ENCODE measurements at regions not wholly inside any gene's neighbourhood (a gene's known extent, or its start where the extent isn't known, plus 50 kb on each side); places are given as distances from the start of the nearest gene placed in this dataset.
"Not testable (repeated sequence)": the region's sequence is repeated elsewhere in the genome, so short reads cannot be mapped to it uniquely, and the experiment has no call there.

GRCh38 chr22:40094485-40094884, 83.2 kb upstream of the TNRC6B start:
- Mint-ChIP-seq H3K4me1 (ENCODE audit: low read depth) (peaks cover 44% of the 10 kb centered on the region), H3K27ac (peak overlapping the region; percentile 63), H3K36me3 (ENCODE audit: low read depth) (peaks cover 2% of the 10 kb centered on the region), H3K4me3 (ENCODE audit: low read depth) (peak overlapping the region; percentile 60), H3K9me3 (no peaks in the 10 kb centered on the region), H3K27me3 (ENCODE audit: low read depth) (no peaks in the 10 kb centered on the region)
- no peak for DNase-seq (ENCODE audit: low spot score)
- intact Hi-C loops (cut with micrococcal nuclease) = no loop called here

GRCh38 chr22:40099887-40100286, 77.8 kb upstream of the TNRC6B start:
- not testable (repeated sequence) for H3K27ac Mint-ChIP-seq; DNase-seq (ENCODE audit: low spot score); H3K27me3 Mint-ChIP-seq (ENCODE audit: low read depth); H3K36me3 Mint-ChIP-seq (ENCODE audit: low read depth); H3K4me3 Mint-ChIP-seq (ENCODE audit: low read depth); H3K9me3 Mint-ChIP-seq
- peaks cover 33% of the 10 kb centered on the region for H3K4me1 Mint-ChIP-seq (ENCODE audit: low read depth)
- intact Hi-C loops (cut with micrococcal nuclease) = loop anchor here (10.0 kb wide), 1 partner anchor 245 kb away; the partner anchor contains the start of gene ADSL

- no peaks in the 10 kb centered on the region for H3K36me3 Mint-ChIP-seq (ENCODE audit: low read depth)
- peak overlapping the region; percentile 28 for H3K4me3 Mint-ChIP-seq (ENCODE audit: low read depth)
- H3K27me3 Mint-ChIP-seq (ENCODE audit: low read depth) = no peaks in the 10 kb centered on the region
- no peaks in the 10 kb centered on the region for H3K9me3 Mint-ChIP-seq
- intact Hi-C loops (cut with micrococcal nuclease) = loop anchor here (2.0 to 10.0 kb wide), 2 partner anchors 51 to 239 kb away; partner anchors contain the start of gene ADSL
- H3K4me1 Mint-ChIP-seq (ENCODE audit: low read depth) = peaks cover 46% of the 10 kb centered on the region
- DNase-seq (ENCODE audit: low spot score) = no peak
- H3K27ac Mint-ChIP-seq = no peak overlapping the region
Observed at GRCh38 chr22:40105755-40106154, 72.0 kb upstream of the TNRC6B start.

GRCh38 chr22:40107244-40107643, 70.5 kb upstream of the TNRC6B start:
- Mint-ChIP-seq H3K27me3 (ENCODE audit: low read depth) (no peaks in the 10 kb centered on the region), H3K27ac (peak overlapping the region; percentile 84), H3K9me3 (no peaks in the 10 kb centered on the region), H3K4me1 (ENCODE audit: low read depth) (peaks cover 47% of the 10 kb centered on the region), H3K36me3 (ENCODE audit: low read depth) (no peaks in the 10 kb centered on the region), H3K4me3 (ENCODE audit: low read depth) (peak overlapping the region; percentile 76)
- intact Hi-C loops (cut with micrococcal nuclease) = loop anchor here (2.0 to 10.0 kb wide), 2 partner anchors 52 to 238 kb away; partner anchors contain the start of gene ADSL
- DNase-seq (ENCODE audit: low spot score) = no peak

- Mint-ChIP-seq H3K36me3 (ENCODE audit: low read depth) (no peaks in the 10 kb centered on the region), H3K4me3 (ENCODE audit: low read depth) (peak overlapping the region; percentile 76), H3K4me1 (ENCODE audit: low read depth) (peaks cover 47% of the 10 kb centered on the region), H3K9me3 (no peaks in the 10 kb centered on the region), H3K27me3 (ENCODE audit: low read depth) (no peaks in the 10 kb centered on the region), H3K27ac (peak overlapping the region; percentile 84)
- peak; percentile 25 for DNase-seq (ENCODE audit: low spot score)
- intact Hi-C loops (cut with micrococcal nuclease) = loop anchor here (2.0 to 10.0 kb wide), 3 partner anchors 53 to 237 kb away; partner anchors contain the start of genes ADSL and TNRC6B
Observed at GRCh38 chr22:40107851-40108378, 69.8 kb upstream of the TNRC6B start.

- Mint-ChIP-seq H3K4me3 (ENCODE audit: low read depth) (peak overlapping the region; percentile 76), H3K27ac (peak overlapping the region; percentile 84), H3K36me3 (ENCODE audit: low read depth) (no peaks in the 10 kb centered on the region), H3K27me3 (ENCODE audit: low read depth) (no peaks in the 10 kb centered on the region), H3K9me3 (no peaks in the 10 kb centered on the region), H3K4me1 (ENCODE audit: low read depth) (peaks cover 45% of the 10 kb centered on the region)
- intact Hi-C loops (cut with micrococcal nuclease) = loop anchor here (2.0 to 10.0 kb wide), 2 partner anchors 68 to 236 kb away; partner anchors contain the start of genes ADSL and TNRC6B
- no peak for DNase-seq (ENCODE audit: low spot score)
Observed at GRCh38 chr22:40108396-40108795, 69.3 kb upstream of the TNRC6B start.

GRCh38 chr22:40108926-40109325, 68.8 kb upstream of the TNRC6B start:
- DNase-seq (ENCODE audit: low spot score); H3K36me3 Mint-ChIP-seq (ENCODE audit: low read depth); H3K4me3 Mint-ChIP-seq (ENCODE audit: low read depth); H3K9me3 Mint-ChIP-seq; H3K27me3 Mint-ChIP-seq (ENCODE audit: low read depth); H3K27ac Mint-ChIP-seq: not testable (repeated sequence)
- intact Hi-C loops (cut with micrococcal nuclease) = loop anchor here (2.0 to 10.0 kb wide), 2 partner anchors 68 to 236 kb away; partner anchors contain the start of genes ADSL and TNRC6B
- peaks cover 49% of the 10 kb centered on the region for H3K4me1 Mint-ChIP-seq (ENCODE audit: low read depth)

GRCh38 chr22:40111451-40111850, 66.3 kb upstream of the TNRC6B start:
- peaks cover 55% of the 10 kb centered on the region for H3K4me1 Mint-ChIP-seq (ENCODE audit: low read depth)
- no peak overlapping the region for H3K27ac Mint-ChIP-seq
- no peaks in the 10 kb centered on the region for H3K9me3 Mint-ChIP-seq

GRCh38 chr22:40112595-40112994, 65.1 kb upstream of the TNRC6B start:
- Mint-ChIP-seq H3K9me3 (no peaks in the 10 kb centered on the region), H3K27ac (no peak overlapping the region), H3K36me3 (ENCODE audit: low read depth) (no peaks in the 10 kb centered on the region), H3K4me1 (ENCODE audit: low read depth) (peaks cover 56% of the 10 kb centered on the region), H3K4me3 (ENCODE audit: low read depth) (no peak overlapping the region), H3K27me3 (ENCODE audit: low read depth) (no peaks in the 10 kb centered on the region)
- no peak for DNase-seq (ENCODE audit: low spot score)
- intact Hi-C loops (cut with micrococcal nuclease) = no loop called here

More at GRCh38 chr22:40111451-40111850, 66.3 kb upstream of the TNRC6B start:
- Mint-ChIP-seq H3K36me3 (ENCODE audit: low read depth) (no peaks in the 10 kb centered on the region), H3K27me3 (ENCODE audit: low read depth) (no peaks in the 10 kb centered on the region), H3K4me3 (ENCODE audit: low read depth) (no peak overlapping the region)
- intact Hi-C loops (cut with micrococcal nuclease) = no loop called here
- DNase-seq (ENCODE audit: low spot score) = no peak

- H3K9me3 Mint-ChIP-seq = no peaks in the 10 kb centered on the region
- peaks cover 2% of the 10 kb centered on the region for H3K36me3 Mint-ChIP-seq (ENCODE audit: low read depth)
- no peak overlapping the region for H3K27ac Mint-ChIP-seq
- no peak overlapping the region for H3K4me3 Mint-ChIP-seq (ENCODE audit: low read depth)
- intact Hi-C loops (cut with micrococcal nuclease) = no loop called here
- H3K4me1 Mint-ChIP-seq (ENCODE audit: low read depth) = peaks cover 50% of the 10 kb centered on the region
- no peak for DNase-seq (ENCODE audit: low spot score)
- no peaks in the 10 kb centered on the region for H3K27me3 Mint-ChIP-seq (ENCODE audit: low read depth)
Observed at GRCh38 chr22:40113696-40114095, 64.0 kb upstream of the TNRC6B start.

GRCh38 chr22:40114411-40114810, 63.3 kb upstream of the TNRC6B start:
- Mint-ChIP-seq H3K4me1 (ENCODE audit: low read depth) (peaks cover 47% of the 10 kb centered on the region), H3K27ac (no peak overlapping the region), H3K9me3 (no peaks in the 10 kb centered on the region), H3K27me3 (ENCODE audit: low read depth) (no peaks in the 10 kb centered on the region), H3K4me3 (ENCODE audit: low read depth) (no peak overlapping the region), H3K36me3 (ENCODE audit: low read depth) (peaks cover 3% of the 10 kb centered on the region)
- DNase-seq (ENCODE audit: low spot score) = no peak
- intact Hi-C loops (cut with micrococcal nuclease) = no loop called here

GRCh38 chr22:40116496-40117200, 61.1 kb upstream of the TNRC6B start:
- DNase-seq (ENCODE audit: low spot score) = peak; percentile 15
- Mint-ChIP-seq H3K27ac (peak overlapping the region; percentile 51), H3K27me3 (ENCODE audit: low read depth) (no peaks in the 10 kb centered on the region), H3K36me3 (ENCODE audit: low read depth) (peaks cover 7% of the 10 kb centered on the region), H3K4me1 (ENCODE audit: low read depth) (peaks cover 37% of the 10 kb centered on the region), H3K9me3 (no peaks in the 10 kb centered on the region), H3K4me3 (ENCODE audit: low read depth) (no peak overlapping the region)
- intact Hi-C loops (cut with micrococcal nuclease) = no loop called here

GRCh38 chr22:40118979-40119378, 58.7 kb upstream of the TNRC6B start:
- no peaks in the 10 kb centered on the region for H3K27me3 Mint-ChIP-seq (ENCODE audit: low read depth)
- no peak overlapping the region for H3K4me3 Mint-ChIP-seq (ENCODE audit: low read depth)
- DNase-seq (ENCODE audit: low spot score) = no peak
- peaks cover 7% of the 10 kb centered on the region for H3K36me3 Mint-ChIP-seq (ENCODE audit: low read depth)
- no peak overlapping the region for H3K27ac Mint-ChIP-seq
- intact Hi-C loops (cut with micrococcal nuclease) = no loop called here
- peaks cover 38% of the 10 kb centered on the region for H3K4me1 Mint-ChIP-seq (ENCODE audit: low read depth)
- H3K9me3 Mint-ChIP-seq = no peaks in the 10 kb centered on the region

Data from activated T-helper 2 cell treated with anti-CD3 and anti-CD28 coated beads, Interferon-gamma antibody, Interleukin-2, Interleukin-4, amounts not matched to agents 10 μg/mL and 5 μg/mL and 100 μg/mL, durations not matched to agents 14 hours and 24 hours and 36 hours (primary cell).